ENCODE measurements at regions not wholly inside any gene's neighbourhood (a gene's known extent, or its start where the extent isn't known, plus 50 kb on each side); places are given as distances from the start of the nearest gene placed in this dataset.

GRCh38 chr3:187840856-187841255 is 95.6 kb upstream of the BCL6 start:
- no peaks in the 10 kb centered on the region for H3K9me3 ChIP-seq (replicated peaks)
- intact Hi-C loops (cut with micrococcal nuclease): no loop called here
- no peak overlapping the region for H3K27ac ChIP-seq (replicated peaks)
- H3K4me1 ChIP-seq: peaks cover 3% of the 10 kb centered on the region
- TF ChIP-seq CTCF (IDR thresholded peaks at IDR 0.05; ENCODE audit: borderline replicate concordance): no peak
- no peaks in the 10 kb centered on the region for H3K27me3 ChIP-seq (ENCODE audit: low read depth)
- no peak for DNase-seq
- no peak overlapping the region for H3K4me3 ChIP-seq
- no peaks in the 10 kb centered on the region for H3K36me3 ChIP-seq

DNA sequence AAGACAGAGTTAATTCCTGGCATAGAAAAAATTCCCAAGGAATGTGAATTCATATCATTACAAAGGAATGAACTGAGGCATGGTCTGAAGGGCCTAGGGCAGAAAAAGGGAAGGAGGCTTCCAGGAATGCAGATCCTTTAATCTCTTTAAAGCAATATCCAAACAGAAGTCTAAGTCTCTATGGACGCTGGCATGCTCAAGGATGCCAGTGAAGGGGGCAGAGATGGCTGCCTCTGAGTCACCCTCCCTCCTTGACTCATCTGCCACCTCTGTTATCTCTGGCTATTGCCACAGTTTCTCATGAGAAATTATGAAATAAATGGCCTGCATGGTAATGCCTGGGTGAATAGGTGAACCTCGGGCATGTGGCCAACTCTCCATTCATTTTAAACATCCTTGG is 96.3 kb upstream of the BCL6 start:
- peaks cover 3% of the 10 kb centered on the region for H3K4me1 ChIP-seq
- H3K4me3 ChIP-seq: no peak overlapping the region
- intact Hi-C loops (cut with micrococcal nuclease): no loop called here
- no peaks in the 10 kb centered on the region for H3K9me3 ChIP-seq (replicated peaks)
- DNase-seq: no peak
- no peaks in the 10 kb centered on the region for H3K36me3 ChIP-seq
- no peak overlapping the region for H3K27ac ChIP-seq (replicated peaks)
- TF ChIP-seq CTCF (IDR thresholded peaks at IDR 0.05; ENCODE audit: borderline replicate concordance): no peak
- no peaks in the 10 kb centered on the region for H3K27me3 ChIP-seq (ENCODE audit: low read depth)

GRCh38 chr3:187843654-187844053 is 98.4 kb upstream of the BCL6 start:
- Histone ChIP-seq H3K27ac (replicated peaks) (no peak overlapping the region), H3K4me1 (peaks cover 3% of the 10 kb centered on the region), H3K4me3 (no peak overlapping the region), H3K9me3 (replicated peaks) (no peaks in the 10 kb centered on the region), H3K36me3 (no peaks in the 10 kb centered on the region), H3K27me3 (ENCODE audit: low read depth) (no peaks in the 10 kb centered on the region)
- DNase-seq: peak; percentile 25
- no peak for TF ChIP-seq CTCF (IDR thresholded peaks at IDR 0.05; ENCODE audit: borderline replicate concordance)
- intact Hi-C loops (cut with micrococcal nuclease): no loop called here

GRCh38 chr3:187844708-187845107 is 99.4 kb upstream of the BCL6 start:
- no peak for TF ChIP-seq CTCF (IDR thresholded peaks at IDR 0.05; ENCODE audit: borderline replicate concordance)
- no peaks in the 10 kb centered on the region for H3K9me3 ChIP-seq (replicated peaks)
- no peak overlapping the region for H3K27ac ChIP-seq (replicated peaks)
- H3K4me1 ChIP-seq: peaks cover 3% of the 10 kb centered on the region
- no peak overlapping the region for H3K4me3 ChIP-seq
- no peak for DNase-seq
- H3K36me3 ChIP-seq: no peaks in the 10 kb centered on the region
- intact Hi-C loops (cut with micrococcal nuclease): no loop called here
- no peaks in the 10 kb centered on the region for H3K27me3 ChIP-seq (ENCODE audit: low read depth)

GRCh38 chr3:187845826-187846225 is 100.6 kb upstream of the BCL6 start:
- intact Hi-C loops (cut with micrococcal nuclease): no loop called here
- Histone ChIP-seq H3K4me3 (no peak overlapping the region), H3K4me1 (peaks cover 3% of the 10 kb centered on the region), H3K36me3 (no peaks in the 10 kb centered on the region), H3K27me3 (ENCODE audit: low read depth) (no peaks in the 10 kb centered on the region), H3K9me3 (replicated peaks) (no peaks in the 10 kb centered on the region), H3K27ac (replicated peaks) (no peak overlapping the region)
- no peak for DNase-seq
- no peak for TF ChIP-seq CTCF (IDR thresholded peaks at IDR 0.05; ENCODE audit: borderline replicate concordance)

- Histone ChIP-seq H3K4me3 (no peak overlapping the region), H3K27ac (replicated peaks) (no peak overlapping the region), H3K27me3 (ENCODE audit: low read depth) (no peaks in the 10 kb centered on the region), H3K4me1 (peaks cover 3% of the 10 kb centered on the region), H3K36me3 (no peaks in the 10 kb centered on the region), H3K9me3 (replicated peaks) (no peaks in the 10 kb centered on the region)
- TF ChIP-seq CTCF (IDR thresholded peaks at IDR 0.05; ENCODE audit: borderline replicate concordance): no peak
- no peak for DNase-seq
- intact Hi-C loops (cut with micrococcal nuclease): no loop called here
Measured at GRCh38 chr3:187848401-187848800, 103.1 kb upstream of the BCL6 start.

Measured in left ventricle myocardium inferior (tissue), 1 donor.